NCI-H2196 treated with DMSO at 0.1 percent for 48 hours (cell line): ENCODE measurements at regions not wholly inside any gene's neighbourhood (a gene's known extent, or its start where the extent isn't known, plus 50 kb on each side); places are given as distances from the start of the nearest gene placed in this dataset.
"Not testable (repeated sequence)": the region's sequence is repeated elsewhere in the genome, so short reads cannot be mapped to it uniquely, and the experiment has no call there.

Source experiments
- DNase-seq: peaks from one replicate; lab custom pipeline; 2025; ENCODE audit not compliant: unreplicated experiment; lab: John Stamatoyannopoulos, UW

- DNase-seq: no peak
Measured at GRCh38 chr14:28284546-28285300, 481.9 kb upstream of the FOXG1 start.

GRCh38 chr14:28294834-28295440, 471.6 kb upstream of the FOXG1 start:
- no peak for DNase-seq

GRCh38 chr14:28297559-28297958, 469.0 kb upstream of the FOXG1 start:
- DNase-seq: no peak

GRCh38 chr14:28298156-28298555, 468.4 kb upstream of the FOXG1 start:
- DNase-seq: no peak

- no peak for DNase-seq
Measured at GRCh38 chr14:28299227-28299626, 467.4 kb upstream of the FOXG1 start.

GRCh38 chr14:28300356-28300755, 466.2 kb upstream of the FOXG1 start:
- DNase-seq: no peak

GRCh38 chr14:28301179-28301578, 465.4 kb upstream of the FOXG1 start:
- no peak for DNase-seq

GRCh38 chr14:28303248-28303647, 463.3 kb upstream of the FOXG1 start:
- DNase-seq: no peak

GRCh38 chr14:28305938-28306337, 460.6 kb upstream of the FOXG1 start:
- no peak for DNase-seq

- no peak for DNase-seq
Measured at GRCh38 chr14:28307506-28307905, 459.1 kb upstream of the FOXG1 start.

- DNase-seq: no peak
Measured at GRCh38 chr14:28308734-28309133, 457.9 kb upstream of the FOXG1 start.

- DNase-seq: not testable (repeated sequence)
Measured at GRCh38 chr14:28317890-28318675, 448.5 kb upstream of the FOXG1 start.

- no peak for DNase-seq
Measured at GRCh38 chr14:28321475-28322244, 444.9 kb upstream of the FOXG1 start.

GRCh38 chr14:28323366-28323765, 443.2 kb upstream of the FOXG1 start:
- DNase-seq: no peak

- no peak for DNase-seq
Measured at GRCh38 chr14:28323951-28324741, 442.4 kb upstream of the FOXG1 start.

- DNase-seq: no peak
Measured at GRCh38 chr14:28340816-28341215, 425.8 kb upstream of the FOXG1 start.

GRCh38 chr14:28344381-28344780, 422.2 kb upstream of the FOXG1 start:
- no peak for DNase-seq

GRCh38 chr14:28348797-28349196, 417.8 kb upstream of the FOXG1 start:
- DNase-seq: no peak

GRCh38 chr14:28356819-28357218, 409.8 kb upstream of the FOXG1 start:
- DNase-seq: no peak

GRCh38 chr14:28361486-28361885, 405.1 kb upstream of the FOXG1 start:
- DNase-seq: no peak
